Spleen (tissue), 11 donors: ENCODE measurements at regions not wholly inside any gene's neighbourhood (a gene's known extent, or its start where the extent isn't known, plus 50 kb on each side); places are given as distances from the start of the nearest gene placed in this dataset.

Source experiments
- DNase-seq: peaks from one replicate; pipeline ENCODE4 v3.0.0-alpha.2; 2020
- H3K27ac ChIP-seq, 8 donors: fragments of 200-600 bp; sonication (generic) in 7 of 8; 1 replicate in 4 of 8; 2 replicates in 4 of 8; pipeline versions ENCODE4 v1.5.0 to v1.8.0; 2016 to 2021; ENCODE audit warnings: inconsistent platforms in 4 of 8, mild to moderate bottlenecking in 4 of 8, moderate library complexity in 1 of 8
- H3K27me3 ChIP-seq, 7 donors: fragments of 200-600 bp; sonication (generic) in 6 of 7; replicated peaks in 1 of 7; 1 replicate in 4 of 7; 2 replicates in 3 of 7; pipeline versions ENCODE4 v1.5.0 to v1.8.0; 2016 to 2021; ENCODE audit warnings: inconsistent platforms in 3 of 7, mild to moderate bottlenecking in 1 of 7
- H3K36me3 ChIP-seq, 6 donors: fragments of 200-600 bp; sonication (generic) in 5 of 6; 1 replicate in 4 of 6; 2 replicates in 2 of 6; pipeline versions ENCODE4 v1.5.0 to v1.8.0; 2016 to 2021; ENCODE audit warnings: inconsistent platforms in 2 of 6
- H3K4me1 ChIP-seq, 6 donors: fragments of 200-600 bp; sonication (generic) in 5 of 6; 1 replicate in 3 of 6; 2 replicates in 3 of 6; pipeline versions ENCODE4 v1.5.0 to v1.8.0; 2016 to 2021; ENCODE audit warnings: inconsistent platforms in 3 of 6
- H3K4me3 ChIP-seq, 8 donors: fragments of 200-600 bp; sonication (generic) in 7 of 8; 1 replicate in 4 of 8; 2 replicates in 4 of 8; pipeline versions ENCODE4 v1.5.0 to v1.8.0; 2016 to 2021; ENCODE audit warnings: inconsistent platforms in 4 of 8, mild to moderate bottlenecking in 4 of 8, moderate library complexity in 2 of 8
- H3K9me3 ChIP-seq, 8 donors: fragments of 200-600 bp; sonication (generic) in 7 of 8; 1 replicate in 4 of 8; 2 replicates in 4 of 8; pipeline versions ENCODE4 v1.5.0 to v1.8.0; 2016 to 2021; ENCODE audit warnings: inconsistent platforms in 4 of 8
- POLR2A ChIP-seq, 3 donors: fragments of 450-650 bp; IDR thresholded peaks; one replicate each; pipeline ENCODE4 v1.5.1; 2017; ENCODE audit warnings: antibody characterized with exemption in 3 of 3, mild to moderate bottlenecking in 1 of 3
- POLR2AphosphoS5 ChIP-seq, 3 donors: sonication (generic); formaldehyde crosslinking; IDR thresholded peaks; one replicate each; pipeline ENCODE4 v1.5.1; 2017; ENCODE audit warnings: antibody characterized with exemption in 3 of 3
- WGBS, 5 donors: extraction: QIAGEN DNeasy Blood & Tissue Kit in 3 of 5; methylation state at CpG; one replicate each; pipeline versions ENCODE4 v1.1.5 to v1.1.7; 2013 to 2018; 5-methylcytosine and 5-hydroxymethylcytosine counted together
- intact Hi-C: fragments of 100-400 bp; cut with DNase I; formaldehyde crosslinking; loops from one replicate; pipeline ENCODE4 v1.15.0; 2023; ENCODE audit warnings: low total_unique reads
- TF ChIP-seq, protein P1 (sequence below), 11 experiments: fragments of 200-600 bp in 7 of 11; fragments of 450-650 bp in 4 of 11; sonication (generic) in 4 of 11; IDR thresholded peaks in 8 of 11; conservative IDR thresholded peaks in 3 of 11; 1 replicate in 7 of 11; 2 replicates in 4 of 11; pipeline versions ENCODE4 v1.4.0 to v1.8.0; 2016 to 2021; ENCODE audit warnings: antibody characterized with exemption in 11 of 11, inconsistent platforms in 4 of 11, mild to moderate bottlenecking in 1 of 11
- donor health status: healthy with polysubstance abuse.
- donor health status: DM: no; HTN: no; CAD: no; lungs with moderate emphysema.
- donor health status: DM: no; HTN: no; CAD: no.
- donor health status: Bipolar disorder and iron deficiency.
- donor health status: healthy.
- donor health status: DM: no; HTN: no; CAD: no.
- donor health status: DM: yes; HTN: yes; CAD: no.

DNA sequence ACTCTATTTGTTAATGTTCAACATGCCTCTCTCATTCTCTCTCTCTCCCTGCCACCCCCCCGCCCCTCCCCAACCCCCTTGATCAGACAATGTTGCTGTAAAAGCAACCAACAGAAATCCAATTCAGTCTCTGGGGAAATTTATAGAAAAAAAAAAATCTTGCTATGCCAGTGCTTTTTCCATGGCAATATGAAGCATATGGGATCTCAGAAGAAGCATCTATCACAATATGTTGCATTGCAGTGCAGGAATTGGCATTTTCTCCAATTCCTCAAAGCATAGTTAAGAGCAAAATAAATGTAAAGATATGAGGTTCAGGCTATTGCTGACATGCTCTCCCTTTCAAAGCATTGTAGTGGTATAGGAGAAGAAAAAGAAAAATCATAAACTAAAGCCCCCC is 90.9 kb upstream of the LDB2 start:
- no peak overlapping the region for H3K4me3 ChIP-seq
- intact Hi-C loops: no loop called here
- H3K4me1 ChIP-seq: no peaks in the 10 kb centered on the region
- no peaks in the 10 kb centered on the region for H3K36me3 ChIP-seq
- H3K27me3 ChIP-seq: no peaks in the 10 kb centered on the region
- no peak for DNase-seq
- TF ChIP-seq POLR2A (IDR thresholded peaks at IDR 0.05): no peak
- TF ChIP-seq POLR2AphosphoS5 (IDR thresholded peaks at IDR 0.05): no peak
- H3K9me3 ChIP-seq: peaks cover 0 to 3% (median 0%) of the 10 kb centered on the region in 8 donors
- no peak overlapping the region for H3K27ac ChIP-seq
- 76 to 93% (median 78%) methylated on average over 1 of the region's 1 CpG for WGBS, 5 donors

DNA sequence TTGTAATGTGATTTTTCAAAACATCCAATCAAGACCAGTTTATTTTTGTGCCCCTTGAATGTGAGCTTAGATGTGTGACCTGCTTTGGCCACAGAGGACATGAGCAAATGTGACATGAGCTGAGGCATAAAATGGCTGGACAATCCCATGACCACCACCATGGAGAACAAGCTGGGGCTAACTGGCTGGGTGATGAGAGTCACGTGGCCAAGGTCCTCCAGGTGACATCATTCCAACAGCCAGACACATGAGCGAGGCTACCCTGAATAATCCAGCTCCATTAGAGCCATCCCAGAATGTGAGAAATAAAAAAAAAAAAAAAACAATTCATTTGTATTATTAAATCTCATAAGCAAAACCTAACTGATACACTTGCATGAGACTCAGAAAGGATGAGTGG is 90.4 kb upstream of the LDB2 start:
- no peaks in the 10 kb centered on the region for H3K4me1 ChIP-seq
- peaks cover 0 to 6% (median 0%) of the 10 kb centered on the region in 8 donors for H3K9me3 ChIP-seq
- 77 to 92% (median 80%) methylated on average over 2 of the region's 2 CpGs for WGBS, 5 donors
- TF ChIP-seq, protein P1, sequence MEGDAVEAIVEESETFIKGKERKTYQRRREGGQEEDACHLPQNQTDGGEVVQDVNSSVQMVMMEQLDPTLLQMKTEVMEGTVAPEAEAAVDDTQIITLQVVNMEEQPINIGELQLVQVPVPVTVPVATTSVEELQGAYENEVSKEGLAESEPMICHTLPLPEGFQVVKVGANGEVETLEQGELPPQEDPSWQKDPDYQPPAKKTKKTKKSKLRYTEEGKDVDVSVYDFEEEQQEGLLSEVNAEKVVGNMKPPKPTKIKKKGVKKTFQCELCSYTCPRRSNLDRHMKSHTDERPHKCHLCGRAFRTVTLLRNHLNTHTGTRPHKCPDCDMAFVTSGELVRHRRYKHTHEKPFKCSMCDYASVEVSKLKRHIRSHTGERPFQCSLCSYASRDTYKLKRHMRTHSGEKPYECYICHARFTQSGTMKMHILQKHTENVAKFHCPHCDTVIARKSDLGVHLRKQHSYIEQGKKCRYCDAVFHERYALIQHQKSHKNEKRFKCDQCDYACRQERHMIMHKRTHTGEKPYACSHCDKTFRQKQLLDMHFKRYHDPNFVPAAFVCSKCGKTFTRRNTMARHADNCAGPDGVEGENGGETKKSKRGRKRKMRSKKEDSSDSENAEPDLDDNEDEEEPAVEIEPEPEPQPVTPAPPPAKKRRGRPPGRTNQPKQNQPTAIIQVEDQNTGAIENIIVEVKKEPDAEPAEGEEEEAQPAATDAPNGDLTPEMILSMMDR (IDR thresholded peaks at IDR 0.05 in 8 of 11, conservative IDR thresholded peaks at IDR 0.05 in 3 of 11): no peak
- H3K36me3 ChIP-seq: no peaks in the 10 kb centered on the region
- H3K27ac ChIP-seq: no peak overlapping the region
- intact Hi-C loops: no loop called here
- H3K27me3 ChIP-seq: no peaks in the 10 kb centered on the region
- H3K4me3 ChIP-seq: no peak overlapping the region
- DNase-seq: no peak

DNA sequence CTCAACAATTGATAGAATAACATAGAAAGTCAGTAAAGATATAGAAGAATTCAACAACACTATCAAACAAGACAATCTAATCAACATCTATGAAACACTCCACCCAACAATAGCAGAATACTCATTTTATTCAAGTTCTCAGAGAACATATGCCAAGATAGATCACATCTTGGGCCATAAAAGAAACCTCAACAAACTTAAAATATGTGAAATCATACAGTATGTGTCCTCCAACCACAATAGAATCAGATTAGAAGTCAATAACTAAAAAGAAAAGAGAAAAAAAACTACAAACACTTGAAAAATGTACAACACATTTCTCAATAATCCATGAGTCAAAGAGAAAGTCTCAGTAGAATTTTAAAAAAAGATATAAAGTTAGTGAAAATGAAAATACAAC is 78.6 kb upstream of the LDB2 start:
- Histone ChIP-seq H3K4me1 (no peaks in the 10 kb centered on the region), H3K4me3 (no peak overlapping the region), H3K36me3 (no peaks in the 10 kb centered on the region), H3K27ac (no peak overlapping the region), H3K27me3 (no peaks in the 10 kb centered on the region), H3K9me3 (no peaks in the 10 kb centered on the region)
- no peak for TF ChIP-seq POLR2AphosphoS5 (IDR thresholded peaks at IDR 0.05)
- TF ChIP-seq, protein P1 (IDR thresholded peaks at IDR 0.05 in 8 of 11, conservative IDR thresholded peaks at IDR 0.05 in 3 of 11): no peak
- TF ChIP-seq POLR2A (IDR thresholded peaks at IDR 0.05): no peak
- intact Hi-C loops: no loop called here
- no peak for DNase-seq

DNA sequence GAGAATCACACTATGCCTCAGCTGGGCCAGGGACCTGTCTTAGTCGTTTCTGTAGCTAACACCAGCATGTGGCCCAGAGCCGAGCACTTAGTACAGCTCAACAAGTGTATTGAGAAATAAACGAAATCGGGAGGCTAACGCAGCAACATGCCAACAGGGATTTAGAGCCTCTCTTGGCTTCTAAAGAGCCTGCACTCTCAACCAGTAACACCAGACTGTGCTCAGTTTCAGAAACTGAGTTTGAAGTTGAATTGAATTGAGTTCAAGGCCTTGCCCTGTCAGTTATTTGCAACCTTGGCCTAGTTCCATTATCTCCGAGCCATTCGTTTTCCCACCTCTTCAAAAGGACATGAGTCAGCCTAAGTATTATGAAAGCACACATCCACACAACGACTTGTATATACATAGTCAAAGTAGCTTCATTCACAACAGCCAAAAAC is 71.3 kb upstream of the LDB2 start:
- TF ChIP-seq POLR2A (IDR thresholded peaks at IDR 0.05) (no peak), POLR2AphosphoS5 (IDR thresholded peaks at IDR 0.05) (no peak)
- TF ChIP-seq, protein P1 (IDR thresholded peaks at IDR 0.05 in 8 of 11, conservative IDR thresholded peaks at IDR 0.05 in 3 of 11): no peak
- Histone ChIP-seq H3K9me3 (no peaks in the 10 kb centered on the region), H3K36me3 (no peaks in the 10 kb centered on the region), H3K4me1 (peaks cover 0 to 18% (median 2%) of the 10 kb centered on the region in 6 donors), H3K27me3 (no peaks in the 10 kb centered on the region), H3K27ac (peak overlapping the region in 5 of 8 donors; percentile 4 to 57 (median 23)), H3K4me3 (no peak overlapping the region)
- DNase-seq: no peak
- intact Hi-C loops: no loop called here
- 64 to 73% (median 70%) methylated on average over 8 of the region's 8 CpGs for WGBS, 5 donors

DNA sequence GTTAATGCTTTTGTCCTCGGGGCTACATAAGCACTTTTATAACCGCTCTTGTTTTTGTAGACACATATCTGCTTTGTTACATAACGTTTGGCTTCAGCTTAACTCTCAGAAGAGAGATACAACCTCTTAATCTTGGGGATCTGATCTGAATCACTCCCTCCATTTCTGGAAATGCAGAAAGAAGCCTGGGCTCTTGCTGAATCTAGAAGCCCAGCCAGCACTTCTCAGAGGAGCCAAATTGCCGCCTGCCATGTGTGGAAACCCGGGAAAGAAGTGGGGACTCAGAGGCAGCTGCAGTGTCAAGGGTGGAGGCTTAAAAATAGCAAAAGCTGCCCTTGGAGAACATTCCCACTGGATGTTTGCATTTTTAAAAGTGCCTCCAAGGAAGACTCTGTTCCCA is 69.3 kb upstream of the LDB2 start:
- Histone ChIP-seq H3K27me3 (no peaks in the 10 kb centered on the region), H3K36me3 (no peaks in the 10 kb centered on the region), H3K4me3 (no peak overlapping the region), H3K9me3 (peaks cover 0 to 3% (median 0%) of the 10 kb centered on the region in 8 donors), H3K27ac (peak overlapping the region in 3 of 8 donors; percentile 0 to 26 (median 6)), H3K4me1 (peaks cover 0 to 18% (median 2%) of the 10 kb centered on the region in 6 donors)
- intact Hi-C loops: no loop called here
- 47 to 69% (median 68%) methylated on average over 5 of the region's 5 CpGs for WGBS, 5 donors
- TF ChIP-seq POLR2A (IDR thresholded peaks at IDR 0.05): no peak
- no peak for TF ChIP-seq POLR2AphosphoS5 (IDR thresholded peaks at IDR 0.05)
- TF ChIP-seq, protein P1 (IDR thresholded peaks at IDR 0.05 in 8 of 11, conservative IDR thresholded peaks at IDR 0.05 in 3 of 11): no peak
- DNase-seq: no peak
